AG08396 (cell line): ENCODE measurements at regions not wholly inside any gene's neighbourhood (a gene's known extent, or its start where the extent isn't known, plus 50 kb on each side); places are given as distances from the start of the nearest gene placed in this dataset.
"Not testable (repeated sequence)": the region's sequence is repeated elsewhere in the genome, so short reads cannot be mapped to it uniquely, and the experiment has no call there.

Experiments
- DNase-seq: peaks from one replicate; pipeline ENCODE4 v3.0.0; 2012; ENCODE audit warnings: low spot score, mixed read lengths

DNA sequence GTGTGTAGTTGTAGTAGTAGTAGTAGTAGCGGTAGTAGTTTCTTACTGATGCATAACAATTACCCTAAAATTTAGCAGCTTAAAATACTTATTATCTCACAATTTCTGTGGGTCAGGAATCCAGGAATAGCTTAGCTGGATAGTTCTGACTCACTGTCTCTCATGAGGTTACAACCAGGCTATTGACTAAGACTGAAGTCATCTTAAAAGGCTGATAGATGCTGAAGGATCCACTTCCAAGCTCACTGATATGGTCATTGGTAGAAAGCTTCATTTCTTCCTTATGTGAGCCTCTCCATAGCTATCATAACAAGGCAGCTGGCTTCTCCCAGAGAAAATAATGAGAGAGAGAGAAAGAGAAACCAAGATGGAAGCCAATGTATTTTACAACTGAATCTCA is 147.5 kb upstream of the FBXL17 start:
- peak; percentile 11 for DNase-seq

DNA sequence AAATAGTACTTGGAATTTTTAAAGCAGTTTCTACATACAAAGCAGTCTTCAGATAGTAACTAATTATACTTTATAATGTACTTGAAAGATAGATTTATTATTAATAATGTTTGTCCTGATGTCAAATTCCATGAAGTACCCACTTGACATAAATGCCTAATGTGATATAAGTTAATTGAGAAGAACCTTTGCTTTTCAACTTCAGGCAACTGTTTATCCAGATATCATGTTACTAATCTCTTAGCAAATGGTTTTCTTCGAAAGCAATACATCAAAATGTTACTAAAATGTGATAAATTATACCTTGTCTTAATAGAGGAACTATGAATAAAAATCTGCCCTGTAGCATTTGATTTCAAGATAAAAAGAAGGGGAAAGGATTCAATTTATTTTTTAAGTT is 146.8 kb upstream of the FBXL17 start:
- no peak for DNase-seq

DNA sequence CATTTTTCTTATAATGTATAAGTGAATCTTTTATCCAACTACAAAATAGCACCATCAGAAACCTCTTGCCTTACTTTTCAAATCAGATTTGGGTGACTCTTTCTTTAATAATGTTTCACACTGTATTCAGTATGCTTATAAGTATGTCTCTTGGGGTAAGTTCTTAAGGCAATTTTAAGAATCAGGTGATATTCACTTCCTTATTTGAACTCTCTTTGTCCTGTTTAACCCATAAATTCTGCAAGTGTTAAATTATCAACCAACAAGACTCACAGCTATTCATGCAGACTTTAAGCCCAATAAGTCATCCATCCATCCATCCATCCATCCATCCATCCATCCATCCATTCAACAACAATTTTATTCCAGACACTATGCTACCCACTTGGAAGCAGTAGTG is 142.7 kb upstream of the FBXL17 start:
- DNase-seq = no peak

DNA sequence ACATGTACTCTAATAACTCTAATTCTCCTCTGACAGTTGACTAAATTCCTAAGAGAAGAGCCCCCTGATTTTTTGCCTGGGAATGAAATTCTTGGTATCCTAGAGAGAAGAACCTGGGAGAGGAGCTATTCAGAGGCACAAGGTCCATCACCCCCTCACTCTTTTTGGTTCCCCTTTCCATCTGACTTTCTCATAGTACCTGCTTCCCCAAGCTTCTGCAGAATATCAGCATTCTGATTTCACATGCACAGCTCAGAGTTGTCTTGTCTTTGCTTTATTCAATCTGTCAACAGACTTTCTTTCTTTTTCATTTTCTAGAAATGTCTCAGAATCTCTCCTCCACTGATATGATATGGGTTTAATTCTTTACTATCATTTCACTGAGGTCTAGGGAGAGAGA is 141.5 kb upstream of the FBXL17 start:
- no peak for DNase-seq

DNA sequence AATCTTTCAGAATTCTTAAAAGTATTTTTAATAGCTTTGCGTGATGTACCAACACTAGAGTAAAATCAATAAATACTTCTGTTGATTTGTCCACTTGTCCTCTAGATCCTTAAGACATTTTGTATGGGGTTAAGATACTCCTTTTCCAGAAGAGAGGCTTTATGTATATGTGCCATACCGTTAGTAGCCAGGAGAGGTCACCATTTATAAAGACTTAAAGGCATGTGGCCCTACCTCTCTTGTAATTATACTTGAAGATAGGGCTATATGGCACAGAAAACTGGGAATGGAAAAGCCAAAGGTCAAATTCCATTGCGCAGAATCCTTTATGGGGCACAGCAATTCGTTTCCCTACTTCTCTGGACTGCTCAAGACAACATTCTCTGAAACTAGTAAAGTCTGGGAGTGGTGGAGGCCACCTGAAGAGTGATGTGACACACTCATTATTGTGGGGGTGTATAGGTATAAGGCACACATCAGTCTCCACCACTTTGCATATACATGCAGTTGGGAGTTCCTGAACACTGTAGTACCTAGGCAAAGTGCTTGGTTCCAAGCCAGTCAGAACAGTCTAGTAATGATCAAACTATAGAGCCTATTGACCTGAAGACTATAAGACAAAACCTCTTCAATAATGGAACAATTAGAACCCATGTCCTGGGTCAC is 140.1 kb upstream of the FBXL17 start:
- DNase-seq = peak; percentile 41

DNA sequence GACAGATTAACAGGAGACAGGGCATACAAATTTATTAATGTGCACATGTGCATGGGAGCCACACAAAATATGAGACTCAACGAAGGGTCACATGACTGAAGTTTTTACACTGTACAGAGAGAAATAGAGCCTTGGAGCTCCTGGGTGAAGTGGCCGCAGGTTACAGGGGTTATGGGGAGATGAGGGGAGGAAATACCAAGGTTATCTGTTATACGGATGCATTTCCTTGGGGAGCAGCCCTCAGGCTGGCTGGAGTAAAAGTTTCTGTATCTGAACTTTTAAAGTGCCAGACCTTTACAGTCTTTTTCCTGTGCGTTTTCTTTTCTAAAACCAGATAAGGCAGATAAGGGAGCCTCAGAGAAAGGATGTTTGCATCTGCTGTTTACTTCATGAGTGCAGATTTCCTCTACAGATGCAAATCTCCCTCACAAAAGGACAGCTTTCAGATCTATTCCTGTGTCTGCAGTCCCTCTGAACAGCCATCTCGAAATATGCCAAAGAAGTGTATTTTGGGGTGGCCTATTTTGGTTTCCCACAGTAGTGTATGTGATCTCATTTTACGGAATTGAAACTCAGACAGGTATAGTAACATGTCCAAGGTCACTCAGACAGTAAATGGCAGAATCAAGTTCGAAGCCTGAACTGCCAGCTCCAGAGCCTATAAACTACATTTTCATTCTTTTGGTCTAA is 139.3 kb upstream of the FBXL17 start:
- no peak for DNase-seq

DNA sequence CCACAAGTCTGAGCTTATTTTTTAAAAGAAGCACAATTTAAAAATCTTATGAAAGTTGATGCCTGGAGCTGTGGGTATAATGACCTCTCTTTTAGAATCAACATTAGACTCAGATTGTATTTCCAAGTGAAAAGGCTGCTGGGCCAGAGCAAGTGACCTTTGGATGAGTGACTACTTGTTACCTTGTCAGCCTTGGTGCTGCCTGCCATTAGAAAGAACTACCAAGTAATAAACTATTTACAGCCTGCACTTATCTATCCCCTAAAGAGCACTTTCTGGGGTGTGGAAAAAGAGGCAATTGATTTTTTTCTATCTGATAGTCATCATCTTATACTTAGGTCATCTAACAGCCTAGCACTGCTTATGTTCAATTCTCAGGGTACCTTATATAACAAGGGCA is 134.9 kb upstream of the FBXL17 start:
- DNase-seq = no peak

DNA sequence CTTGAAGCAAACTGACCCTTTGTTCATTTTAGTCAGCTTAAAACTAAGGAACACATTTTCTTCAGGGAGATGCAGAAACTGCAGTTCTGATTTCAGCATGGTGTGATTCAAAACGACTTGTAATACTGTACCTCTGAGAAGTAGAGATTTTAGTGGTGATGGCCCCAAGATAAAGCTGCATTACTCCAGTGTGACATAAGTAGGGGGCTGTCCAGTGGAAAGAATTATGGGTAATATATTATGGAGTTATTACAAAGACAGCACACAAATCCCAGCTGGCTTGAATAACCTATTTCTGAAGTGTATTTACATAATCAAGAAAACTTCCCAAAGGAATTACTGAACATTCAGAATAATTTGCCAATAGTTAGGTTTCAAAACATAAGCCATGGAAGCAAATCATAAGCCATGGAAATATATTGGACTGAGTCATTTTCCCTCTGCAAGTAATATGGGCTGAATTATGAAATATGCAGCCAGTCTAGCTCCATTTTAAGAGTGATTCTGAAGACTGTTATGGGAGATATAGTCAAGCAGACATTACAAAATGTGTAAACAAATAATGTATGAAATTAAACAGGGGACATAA is 133.7 kb upstream of the FBXL17 start:
- no peak for DNase-seq

DNA sequence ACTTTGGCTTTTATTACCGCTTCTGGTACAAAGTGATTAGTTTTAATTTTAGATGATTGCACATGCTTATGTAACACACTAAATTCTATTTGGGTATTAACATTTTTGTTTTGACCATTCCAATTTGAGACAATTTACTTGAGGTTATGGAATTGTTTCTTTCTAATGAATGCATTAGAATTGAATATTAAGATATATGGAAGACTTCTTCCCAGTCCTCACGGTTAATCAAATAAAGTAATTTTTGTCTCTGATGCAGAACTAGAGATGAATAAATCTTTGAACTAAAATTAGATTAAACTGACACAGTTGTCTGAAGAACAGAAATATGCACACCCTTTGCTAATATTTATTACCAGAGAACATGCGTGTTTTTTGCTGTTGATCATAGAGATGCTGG is 127.1 kb upstream of the FBXL17 start:
- no peak for DNase-seq

DNA sequence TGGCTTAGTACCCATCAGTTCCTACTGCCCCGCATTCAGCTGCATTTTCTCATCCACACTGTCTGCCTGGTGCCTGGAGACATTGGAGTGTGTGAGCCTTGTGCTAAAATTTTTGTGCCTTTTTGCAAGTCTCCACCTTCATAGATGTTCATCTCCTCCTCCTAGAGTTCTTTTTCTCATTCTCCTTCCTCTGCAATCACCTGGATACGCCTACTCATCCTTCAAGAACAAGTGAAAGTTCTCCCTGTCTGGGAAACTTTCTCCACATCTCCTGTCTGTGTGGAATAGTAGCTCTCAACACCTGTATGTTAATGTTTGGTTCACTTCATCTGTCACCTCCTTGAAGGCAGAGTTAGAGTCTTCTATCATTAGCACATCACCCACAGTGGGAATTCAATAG is 125.7 kb upstream of the FBXL17 start:
- DNase-seq = no peak

DNA sequence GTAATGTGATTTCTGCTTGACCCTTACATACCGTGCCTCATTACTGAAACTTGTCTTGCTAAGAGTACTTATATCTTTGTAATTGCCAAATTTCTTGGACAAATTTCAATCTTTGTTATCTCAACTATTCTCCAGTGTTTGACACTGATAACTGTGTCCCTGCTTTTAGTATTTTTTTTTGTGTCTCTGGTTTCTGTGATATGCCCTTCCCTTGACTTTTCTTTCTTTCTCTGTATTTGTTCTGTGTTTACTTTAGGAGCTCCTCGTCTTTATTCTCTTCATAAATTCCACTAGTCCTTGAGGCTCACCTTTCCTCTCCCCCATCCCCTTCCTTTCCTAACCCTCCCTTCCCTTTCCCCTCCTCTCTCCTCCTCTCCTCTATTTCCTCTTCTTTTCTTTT is 123.7 kb upstream of the FBXL17 start:
- DNase-seq = no peak

DNA sequence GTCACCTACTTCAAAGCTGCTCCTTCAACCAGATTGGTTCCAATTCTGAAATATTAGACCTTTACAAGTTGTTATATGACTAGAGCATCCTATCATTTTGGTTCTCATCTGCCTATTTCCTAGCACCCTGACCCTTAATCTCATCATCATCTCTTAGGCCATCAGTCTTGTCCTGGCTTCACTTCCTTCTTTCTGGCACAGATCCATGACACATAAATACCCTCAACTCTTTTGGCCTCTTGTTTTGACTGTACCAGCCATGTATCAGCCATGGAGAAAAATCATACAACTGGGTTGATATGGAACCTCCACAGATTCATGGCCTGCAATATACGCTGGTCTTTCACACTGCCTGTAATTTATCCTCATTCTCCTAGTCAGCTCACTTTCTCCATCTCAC is 123.1 kb upstream of the FBXL17 start:
- no peak for DNase-seq

DNA sequence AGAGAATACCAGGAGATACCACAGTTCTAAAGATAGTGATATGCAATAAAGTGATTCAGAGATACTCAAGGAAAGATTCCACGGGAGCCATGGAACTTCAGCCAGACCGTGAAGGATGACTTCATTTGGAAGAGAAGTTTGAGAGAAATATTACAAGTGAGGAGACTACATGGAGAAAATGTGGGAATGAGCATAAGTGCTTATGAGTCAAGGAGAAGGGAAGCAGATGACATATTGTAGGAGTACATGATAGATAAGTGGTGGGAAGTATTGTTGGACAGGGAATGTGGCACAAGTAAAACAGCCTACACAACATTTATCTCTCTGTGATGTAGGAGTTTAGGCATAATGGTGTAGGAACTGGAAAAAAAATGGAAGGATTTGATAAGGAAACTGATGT is 122.1 kb upstream of the FBXL17 start:
- DNase-seq = no peak

DNA sequence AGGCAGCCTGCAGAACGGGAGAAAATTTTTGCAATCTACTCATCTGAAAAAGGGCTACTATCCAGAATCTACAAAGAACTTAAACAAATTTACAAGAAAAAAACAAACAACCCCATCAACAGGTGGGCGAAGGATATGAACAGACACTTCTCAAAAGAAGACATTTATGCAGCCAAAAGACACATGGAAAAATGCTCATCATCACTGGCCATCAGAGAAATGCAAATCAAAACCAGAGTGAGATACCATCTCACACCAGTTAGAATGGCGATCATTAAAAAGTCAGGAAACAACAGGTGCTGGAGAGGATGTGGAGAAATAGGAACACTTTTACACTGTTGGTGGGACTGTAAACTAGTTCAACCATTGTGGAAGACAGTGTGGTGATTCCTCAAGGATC is 113.7 kb upstream of the FBXL17 start:
- DNase-seq = not testable (repeated sequence)

DNA sequence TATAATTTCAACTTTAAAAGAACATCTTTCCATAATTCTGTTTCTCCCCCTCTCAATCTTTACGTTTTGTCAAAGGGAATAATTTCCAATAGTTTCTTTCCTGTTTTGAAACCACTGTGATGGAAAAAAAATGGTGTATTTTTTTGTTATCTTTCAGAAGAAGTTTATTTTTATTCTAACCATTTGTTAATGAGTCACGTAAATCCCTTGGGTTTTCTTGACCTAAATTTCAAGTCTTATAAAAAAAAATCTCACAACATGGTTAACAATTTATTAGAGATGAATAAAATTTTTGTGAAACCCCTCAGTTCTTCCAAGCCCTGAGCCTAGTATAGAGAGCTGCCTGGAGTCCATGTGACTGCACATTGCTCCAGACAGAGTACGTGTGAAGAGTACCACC is 106.1 kb upstream of the FBXL17 start:
- no peak for DNase-seq

DNA sequence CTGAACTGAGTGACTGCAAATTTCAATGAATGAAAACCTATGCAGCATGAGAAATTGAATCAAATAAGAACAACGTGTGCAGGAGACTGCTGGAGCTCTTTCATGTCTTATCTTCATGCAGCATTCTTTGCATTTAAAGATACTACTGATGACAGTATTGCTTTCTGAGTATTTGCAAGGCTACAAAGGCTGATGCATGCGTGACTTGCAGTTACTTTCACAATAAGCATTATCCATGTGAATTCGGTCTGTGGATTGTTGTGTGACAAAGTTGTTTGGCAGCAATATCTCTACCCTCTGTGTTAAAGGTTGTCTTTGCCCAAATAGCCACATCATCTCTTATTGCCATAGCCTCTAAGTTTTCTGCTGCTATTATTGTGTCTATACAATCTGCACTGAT is 102.1 kb upstream of the FBXL17 start:
- no peak for DNase-seq

DNA sequence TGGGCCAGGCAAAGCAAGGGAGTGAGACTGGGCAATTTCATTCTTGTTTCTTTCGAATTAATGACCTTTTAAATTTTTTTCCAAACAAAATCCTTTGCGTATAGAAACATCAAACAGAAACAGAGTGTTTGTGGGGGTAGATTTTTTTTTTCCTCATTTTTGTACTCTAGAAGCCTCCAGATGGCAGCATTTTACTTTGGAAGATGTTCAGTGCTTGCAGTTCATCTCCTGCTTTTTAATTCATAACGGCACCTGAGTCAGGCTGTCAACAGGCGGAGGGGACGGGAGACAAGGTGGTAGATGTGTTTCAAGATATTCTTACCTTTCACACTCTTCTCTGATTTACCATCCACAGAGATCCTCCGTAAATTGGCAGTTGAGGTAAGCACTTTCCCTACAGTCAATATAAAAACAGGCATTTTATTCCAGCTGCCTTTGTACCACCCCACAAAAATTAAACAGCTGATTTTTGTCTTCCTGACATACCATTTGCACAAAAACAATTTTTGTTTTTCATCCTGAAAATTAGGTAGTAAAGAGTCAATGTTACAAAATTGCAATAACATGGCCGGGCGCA is 99.5 kb upstream of the FBXL17 start:
- no peak for DNase-seq

DNA sequence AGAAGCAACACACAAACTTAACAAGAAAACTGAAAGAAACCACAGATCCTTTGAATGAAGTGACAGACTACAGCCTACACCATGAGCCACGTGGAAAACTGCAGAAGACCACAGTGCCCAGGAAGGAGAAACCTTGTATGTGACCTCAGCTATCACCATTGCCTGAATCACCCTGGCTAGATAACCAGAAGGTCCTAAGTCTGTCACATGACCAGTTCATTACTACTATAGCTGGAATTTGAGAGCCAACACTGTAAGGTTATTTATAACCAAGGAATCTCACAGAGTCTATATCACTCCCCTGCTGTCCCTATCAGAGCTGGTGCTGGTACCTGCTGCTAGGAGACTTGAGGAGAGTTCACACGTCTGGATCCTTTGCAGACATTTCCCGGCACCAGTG is 90.3 kb upstream of the FBXL17 start:
- peak; percentile 14 for DNase-seq

DNA sequence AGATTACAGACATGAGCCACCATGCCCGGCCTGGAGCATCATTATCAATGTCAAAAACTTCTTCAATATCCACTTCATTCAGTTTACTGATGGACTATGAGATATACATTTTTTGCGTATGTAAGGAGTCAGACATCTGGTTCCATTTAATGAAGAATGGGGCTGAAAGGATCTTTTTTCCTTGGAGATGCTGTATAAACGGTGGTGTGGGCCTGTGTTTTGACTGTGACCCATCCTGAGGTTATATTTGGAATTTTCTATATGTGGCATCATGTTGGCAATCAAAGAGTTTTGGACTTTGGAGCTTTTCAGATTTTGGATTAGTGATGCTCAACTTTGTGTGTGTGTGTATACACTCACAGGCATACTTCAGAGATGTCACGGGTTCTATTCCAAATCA is 85.7 kb upstream of the FBXL17 start:
- no peak for DNase-seq

DNA sequence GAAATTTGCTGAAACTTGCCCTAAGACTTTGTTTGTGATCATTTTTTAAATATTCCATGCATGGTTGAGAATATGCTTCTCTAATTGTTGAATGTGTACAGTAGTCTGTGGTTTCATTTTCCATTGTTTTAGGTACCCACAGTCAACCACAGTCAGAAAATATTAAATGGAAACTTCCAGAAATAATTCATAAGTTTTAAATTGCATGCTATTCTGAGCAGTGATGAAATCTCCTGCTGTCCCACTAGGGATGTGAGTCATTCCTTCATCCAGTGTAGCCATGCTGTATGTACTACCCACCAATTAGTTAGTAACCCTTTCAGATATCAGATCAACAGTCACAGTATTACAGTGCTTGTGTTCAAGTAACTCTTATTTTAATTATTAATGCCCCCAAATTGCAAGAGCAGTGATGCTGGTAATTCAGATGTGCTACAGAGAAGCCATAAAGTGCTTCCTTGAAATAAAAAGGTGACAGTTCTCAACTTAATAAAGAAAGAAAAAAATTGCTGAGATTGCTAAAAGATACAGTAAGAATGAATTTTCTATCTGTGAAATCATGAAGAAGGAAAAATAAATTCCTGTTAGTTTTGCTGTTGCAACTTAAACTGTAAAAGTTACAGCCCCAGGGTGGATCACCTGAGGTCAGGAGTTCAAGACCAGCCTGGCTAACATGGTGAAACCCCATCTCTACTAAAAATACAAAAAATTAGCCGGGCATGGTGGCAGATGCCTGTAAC is 79.9 kb upstream of the FBXL17 start:
- DNase-seq = peak; percentile 20

DNA sequence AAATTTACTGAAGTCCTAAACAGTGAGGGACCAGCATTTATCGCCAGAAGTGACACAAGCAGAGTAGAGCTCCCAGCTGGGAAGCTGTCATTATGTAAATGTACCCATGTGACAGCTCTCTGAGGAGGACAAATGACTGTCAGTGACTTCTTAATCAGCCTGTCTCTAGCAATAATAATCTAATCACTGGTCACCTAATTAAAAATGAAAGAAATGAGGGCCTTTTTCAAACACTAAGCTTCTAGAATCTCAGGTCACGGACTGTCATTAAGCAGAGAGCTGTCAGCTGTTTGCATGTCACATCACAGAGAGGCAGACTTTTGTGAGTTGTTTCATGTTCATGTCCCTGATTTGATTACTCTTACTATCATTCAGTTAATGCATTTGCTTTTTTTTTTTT is 77.9 kb upstream of the FBXL17 start:
- no peak for DNase-seq

DNA sequence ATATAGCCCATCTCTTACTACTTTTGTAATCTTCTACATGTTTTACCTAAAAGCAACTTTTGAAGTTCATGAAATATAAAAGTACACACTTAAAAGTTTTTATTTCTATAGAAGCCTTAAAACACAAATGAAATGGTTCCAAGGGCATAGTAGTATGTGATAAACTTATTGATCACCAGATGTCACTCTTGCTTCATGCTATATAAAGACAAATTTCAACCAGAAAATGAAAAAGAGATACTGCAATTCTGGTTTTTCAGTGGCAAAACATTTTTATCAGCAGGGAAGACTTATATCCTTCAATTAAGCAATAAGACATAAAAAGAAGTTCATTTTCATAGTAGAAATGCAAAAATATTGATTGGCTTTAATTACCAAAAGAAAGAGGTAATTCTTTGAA is 69.4 kb upstream of the FBXL17 start:
- DNase-seq = no peak

DNA sequence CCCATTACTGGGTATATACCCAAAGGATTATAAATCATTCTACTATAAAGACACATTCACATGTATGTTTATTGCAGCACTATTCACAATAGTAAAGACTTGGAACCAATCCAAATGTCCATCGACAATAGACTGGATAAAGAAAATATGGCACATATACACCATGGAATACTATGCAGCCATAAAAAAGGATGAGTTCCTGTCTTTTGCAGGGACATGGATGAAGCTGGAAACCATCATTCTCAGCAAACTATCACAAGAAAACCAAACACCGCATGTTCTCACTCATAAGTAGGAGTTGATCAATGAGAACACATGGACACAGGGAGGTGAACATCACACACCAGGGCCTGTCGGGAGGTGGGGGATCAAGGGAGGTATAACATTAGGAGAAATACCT is 62.2 kb upstream of the FBXL17 start:
- DNase-seq = not testable (repeated sequence)
